Upper lobe of right lung (tissue), 1 donor: ENCODE measurements at regions not wholly inside any gene's neighbourhood (a gene's known extent, or its start where the extent isn't known, plus 50 kb on each side); places are given as distances from the start of the nearest gene placed in this dataset.

Experiments used
- ATAC-seq: fragments of 200-7000 bp; cut with Tn5 transposase; one replicate; pipeline ENCODE4 v1.9.1; 2020; ENCODE audit warnings: mild to moderate bottlenecking, moderate library complexity
- DNase-seq: peaks from one replicate; pipeline ENCODE4 v3.0.0-alpha.2; 2020
- H3K27ac ChIP-seq: fragments of 200-600 bp; one replicate; pipeline ENCODE4 v1.8.0; 2022
- H3K27me3 ChIP-seq: fragments of 200-600 bp; one replicate; pipeline ENCODE4 v1.8.0; 2022; ENCODE audit warnings: mild to moderate bottlenecking
- H3K36me3 ChIP-seq: fragments of 200-600 bp; one replicate; pipeline ENCODE4 v1.8.0; 2022
- H3K4me1 ChIP-seq: fragments of 200-600 bp; one replicate; pipeline ENCODE4 v1.8.0; 2022
- H3K4me3 ChIP-seq: fragments of 200-600 bp; one replicate; pipeline ENCODE4 v1.8.0; 2022; ENCODE audit warnings: mild to moderate bottlenecking
- H3K9me3 ChIP-seq: fragments of 200-600 bp; one replicate; pipeline ENCODE4 v1.8.0; 2022
- intact Hi-C: fragments of 100-400 bp; cut with DNase I; formaldehyde crosslinking; loops from one replicate; pipeline ENCODE4 v1.11.0; 2022
- TF ChIP-seq, protein P1 (sequence below): fragments of 200-600 bp; IDR thresholded peaks from one replicate; pipeline ENCODE4 v1.8.0; 2022; ENCODE audit warnings: antibody characterized with exemption
- donor health status: DM: no; HTN: yes; CAD: no; lungs with severe emphysema.

DNA sequence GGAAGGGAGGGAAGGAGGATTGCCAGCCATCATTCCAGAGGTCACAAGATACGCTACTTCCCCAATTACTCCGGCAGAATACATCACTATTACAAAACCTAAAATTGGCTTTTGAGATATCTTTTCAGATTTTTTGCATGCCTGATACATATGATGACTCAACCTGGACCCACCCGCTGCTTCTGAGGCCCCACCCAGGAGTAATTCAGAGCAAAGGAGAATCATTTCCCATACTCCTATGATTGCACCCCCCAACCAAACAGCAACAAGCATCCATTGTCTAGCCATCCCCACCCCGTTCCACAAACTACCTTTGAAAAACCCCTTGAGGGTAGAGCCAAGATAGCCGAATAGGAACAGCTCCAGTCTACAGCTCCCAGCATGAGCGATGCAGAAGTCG lies 163.5 kb upstream of the GJE1 start:
- ATAC-seq (no peak), DNase-seq (no peak)
- TF ChIP-seq, protein P1, sequence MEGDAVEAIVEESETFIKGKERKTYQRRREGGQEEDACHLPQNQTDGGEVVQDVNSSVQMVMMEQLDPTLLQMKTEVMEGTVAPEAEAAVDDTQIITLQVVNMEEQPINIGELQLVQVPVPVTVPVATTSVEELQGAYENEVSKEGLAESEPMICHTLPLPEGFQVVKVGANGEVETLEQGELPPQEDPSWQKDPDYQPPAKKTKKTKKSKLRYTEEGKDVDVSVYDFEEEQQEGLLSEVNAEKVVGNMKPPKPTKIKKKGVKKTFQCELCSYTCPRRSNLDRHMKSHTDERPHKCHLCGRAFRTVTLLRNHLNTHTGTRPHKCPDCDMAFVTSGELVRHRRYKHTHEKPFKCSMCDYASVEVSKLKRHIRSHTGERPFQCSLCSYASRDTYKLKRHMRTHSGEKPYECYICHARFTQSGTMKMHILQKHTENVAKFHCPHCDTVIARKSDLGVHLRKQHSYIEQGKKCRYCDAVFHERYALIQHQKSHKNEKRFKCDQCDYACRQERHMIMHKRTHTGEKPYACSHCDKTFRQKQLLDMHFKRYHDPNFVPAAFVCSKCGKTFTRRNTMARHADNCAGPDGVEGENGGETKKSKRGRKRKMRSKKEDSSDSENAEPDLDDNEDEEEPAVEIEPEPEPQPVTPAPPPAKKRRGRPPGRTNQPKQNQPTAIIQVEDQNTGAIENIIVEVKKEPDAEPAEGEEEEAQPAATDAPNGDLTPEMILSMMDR = no peak
- no peak overlapping the region for H3K4me3 ChIP-seq
- H3K4me1 ChIP-seq = no peaks in the 10 kb centered on the region
- no peak overlapping the region for H3K27ac ChIP-seq
- H3K27me3 ChIP-seq = no peaks in the 10 kb centered on the region
- no peaks in the 10 kb centered on the region for H3K9me3 ChIP-seq
- intact Hi-C loops = no loop called here
- no peaks in the 10 kb centered on the region for H3K36me3 ChIP-seq

DNA sequence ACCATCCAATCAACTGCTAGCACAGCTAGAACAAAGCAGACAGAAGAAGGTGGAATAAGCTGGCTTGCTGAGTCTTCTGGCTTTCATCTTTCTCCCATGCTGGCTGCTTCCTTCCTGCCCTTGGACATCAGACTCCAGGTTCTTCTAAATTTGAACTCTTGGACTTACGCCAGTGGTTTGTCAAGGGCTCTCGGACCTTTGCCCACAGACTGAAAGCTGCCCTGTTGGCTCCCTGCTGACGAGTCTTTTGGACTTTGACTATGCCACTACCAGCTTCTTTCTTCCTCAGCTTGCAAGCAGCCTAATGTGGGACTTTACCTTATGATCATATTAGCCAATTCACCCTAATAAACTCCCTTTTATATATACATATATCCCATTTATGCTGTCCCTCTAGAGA lies 164.1 kb upstream of the GJE1 start:
- DNase-seq (no peak), ATAC-seq (no peak)
- Histone ChIP-seq H3K4me1 (no peaks in the 10 kb centered on the region), H3K27me3 (no peaks in the 10 kb centered on the region), H3K27ac (no peak overlapping the region), H3K9me3 (no peaks in the 10 kb centered on the region), H3K4me3 (no peak overlapping the region), H3K36me3 (no peaks in the 10 kb centered on the region)
- TF ChIP-seq, protein P1 = no peak
- intact Hi-C loops = no loop called here

DNA sequence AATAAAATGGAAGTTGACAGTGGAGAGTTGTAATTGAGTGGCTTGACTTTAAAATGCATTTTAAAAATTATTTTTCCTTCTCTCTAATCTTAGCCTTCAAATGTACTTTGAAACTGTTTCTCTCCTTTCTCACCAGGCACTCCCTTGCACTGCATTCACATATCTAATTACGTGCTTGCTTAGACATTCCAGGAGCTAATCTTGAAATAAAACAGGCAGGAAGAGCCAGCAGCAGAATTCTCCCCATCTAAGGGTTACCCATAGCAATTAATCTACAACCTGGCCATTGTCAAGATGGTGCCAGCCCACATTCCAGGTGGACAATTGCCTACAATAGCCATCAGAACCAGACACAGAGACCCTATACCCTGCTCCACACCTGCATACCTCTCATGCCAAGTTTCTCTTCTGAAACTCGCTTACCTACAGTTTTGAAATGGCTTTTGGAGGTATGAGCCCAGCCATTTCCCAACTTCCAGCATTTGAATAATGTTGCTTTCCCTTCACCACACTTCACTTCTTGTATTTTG lies 167.6 kb upstream of the GJE1 start:
- TF ChIP-seq, protein P1 = no peak
- H3K27ac ChIP-seq = no peak overlapping the region
- no peak overlapping the region for H3K4me3 ChIP-seq
- ATAC-seq (no peak), DNase-seq (no peak)
- no peaks in the 10 kb centered on the region for H3K9me3 ChIP-seq
- intact Hi-C loops = no loop called here
- no peaks in the 10 kb centered on the region for H3K36me3 ChIP-seq
- no peaks in the 10 kb centered on the region for H3K27me3 ChIP-seq
- H3K4me1 ChIP-seq = no peaks in the 10 kb centered on the region

DNA sequence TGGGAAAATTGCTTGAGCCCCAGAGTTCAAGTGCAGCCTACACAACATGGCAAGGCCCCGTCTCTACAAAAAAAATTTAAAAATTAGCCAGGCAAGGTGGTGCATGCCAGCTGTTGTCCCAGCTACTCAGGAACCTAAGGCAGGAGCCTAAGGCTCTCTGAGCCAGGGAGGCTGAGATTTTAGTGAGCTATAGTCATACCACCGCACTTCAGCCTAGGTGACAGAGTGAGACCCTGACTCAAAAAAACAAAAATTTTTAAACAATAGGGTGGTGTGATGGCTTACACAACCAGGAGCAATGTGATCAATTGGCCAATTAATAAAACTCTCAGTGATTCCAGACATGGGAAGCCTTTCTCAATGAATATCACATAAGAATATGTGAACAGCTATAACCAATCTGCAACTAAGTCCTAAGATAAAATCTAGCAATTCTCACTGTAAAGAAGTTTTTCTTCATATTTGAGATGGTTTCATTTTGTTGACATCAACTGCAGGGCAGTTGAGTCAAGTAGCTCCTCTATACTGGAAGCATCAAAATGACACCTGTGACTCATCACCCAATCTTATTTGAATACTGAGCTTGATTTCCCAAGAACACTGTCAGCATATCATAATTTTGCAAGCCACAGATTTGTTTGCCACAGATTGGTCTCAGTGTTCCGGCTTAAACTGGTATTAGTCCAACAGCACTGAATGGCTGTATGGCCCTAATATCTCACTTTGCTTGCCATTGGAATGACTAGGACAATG lies 169.0 kb upstream of the GJE1 start:
- Histone ChIP-seq H3K4me3 (no peak overlapping the region), H3K27ac (no peak overlapping the region), H3K9me3 (no peaks in the 10 kb centered on the region), H3K27me3 (no peaks in the 10 kb centered on the region), H3K4me1 (no peaks in the 10 kb centered on the region), H3K36me3 (no peaks in the 10 kb centered on the region)
- TF ChIP-seq, protein P1 = no peak
- intact Hi-C loops = no loop called here
- no peak for DNase-seq
- no peak for ATAC-seq

DNA sequence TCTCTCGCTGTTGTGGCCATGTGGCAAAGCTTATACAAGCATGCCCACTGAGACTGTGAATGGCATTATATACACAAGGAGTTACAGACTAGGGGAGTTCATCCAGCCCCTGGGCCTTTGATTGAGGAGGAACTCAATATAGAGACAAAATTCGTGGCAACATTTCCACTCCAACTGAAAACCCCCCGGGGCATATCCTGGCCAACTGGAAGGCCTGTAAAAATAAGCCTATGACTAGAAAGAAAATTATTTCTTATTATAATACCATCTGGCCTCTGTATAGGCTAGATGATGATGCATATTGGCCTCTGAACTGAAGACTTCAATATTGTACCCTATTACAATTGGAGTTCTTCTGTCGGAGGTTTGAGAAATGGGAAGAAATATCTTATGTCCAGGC lies 175.5 kb upstream of the GJE1 start:
- H3K4me1 ChIP-seq = no peaks in the 10 kb centered on the region
- intact Hi-C loops = no loop called here

More for the DNA sequence above, 175.5 kb upstream of the GJE1 start:
- H3K4me3 ChIP-seq = no peak overlapping the region
- H3K36me3 ChIP-seq = no peaks in the 10 kb centered on the region
- no peaks in the 10 kb centered on the region for H3K9me3 ChIP-seq
- H3K27ac ChIP-seq = no peak overlapping the region
- ATAC-seq (no peak), DNase-seq (no peak)
- TF ChIP-seq, protein P1 = no peak
- H3K27me3 ChIP-seq = no peaks in the 10 kb centered on the region
